SJSA1 (cell line): ENCODE measurements at regions not wholly inside any gene's neighbourhood (a gene's known extent, or its start where the extent isn't known, plus 50 kb on each side); places are given as distances from the start of the nearest gene placed in this dataset.

Experiments
- DNase-seq, 2 experiments: peaks; one replicate each; pipeline ENCODE4 v3.0.0-alpha.2; 2015 to 2020; ENCODE audit warnings: low spot score in 2 of 2, low read depth in 1 of 2
- H3K27ac ChIP-seq: fragments of 250-450 bp; sonication (Bioruptor Pico); 2 replicates; pipeline ENCODE4 v1.5.1; 2020; ENCODE audit warnings: mild to moderate bottlenecking, moderate library complexity
- H3K27me3 ChIP-seq: fragments of 250-450 bp; sonication (Bioruptor Pico); replicated peaks from 2 replicates; pipeline ENCODE4 v1.5.1; 2020; ENCODE audit warnings: mild to moderate bottlenecking, moderate library complexity
- H3K36me3 ChIP-seq: fragments of 250-450 bp; sonication (Bioruptor Pico); 2 replicates; pipeline ENCODE4 v1.5.1; 2020; ENCODE audit warnings: mild to moderate bottlenecking
- H3K4me1 ChIP-seq: fragments of 250-450 bp; sonication (Bioruptor Pico); replicated peaks from 2 replicates; pipeline ENCODE4 v1.6.1; 2021; ENCODE audit warnings: mild to moderate bottlenecking
- H3K4me3 ChIP-seq: fragments of 250-450 bp; sonication (Bioruptor Pico); 2 replicates; pipeline ENCODE4 v1.5.1; 2020; ENCODE audit warnings: mild to moderate bottlenecking
- H3K9me3 ChIP-seq: fragments of 250-450 bp; sonication (Bioruptor Pico); replicated peaks from 2 replicates; pipeline ENCODE4 v1.5.1; 2020; ENCODE audit warnings: mild to moderate bottlenecking

- Histone ChIP-seq H3K27me3 (no peaks in the 10 kb centered on the region), H3K27ac (no peak overlapping the region), H3K4me1 (no peaks in the 10 kb centered on the region), H3K9me3 (no peaks in the 10 kb centered on the region), H3K36me3 (no peaks in the 10 kb centered on the region), H3K4me3 (no peak overlapping the region)
- no peak for DNase-seq
Observed at GRCh38 chr6:66599541-66599940, 892.5 kb upstream of the EYS start.

GRCh38 chr6:66578362-66578761, 871.3 kb upstream of the EYS start:
- Histone ChIP-seq H3K27me3 (no peaks in the 10 kb centered on the region), H3K27ac (no peak overlapping the region), H3K4me1 (no peaks in the 10 kb centered on the region), H3K4me3 (no peak overlapping the region), H3K9me3 (no peaks in the 10 kb centered on the region), H3K36me3 (no peaks in the 10 kb centered on the region)
- no peak for DNase-seq

- no peaks in the 10 kb centered on the region for H3K4me1 ChIP-seq
- H3K4me3 ChIP-seq: no peak overlapping the region
- no peaks in the 10 kb centered on the region for H3K9me3 ChIP-seq
- no peaks in the 10 kb centered on the region for H3K36me3 ChIP-seq
- no peak overlapping the region for H3K27ac ChIP-seq
- DNase-seq: no peak
- H3K27me3 ChIP-seq: no peaks in the 10 kb centered on the region
Observed at GRCh38 chr6:66568271-66568670, 861.2 kb upstream of the EYS start.

GRCh38 chr6:66561479-66561878, 854.5 kb upstream of the EYS start:
- no peak for DNase-seq
- Histone ChIP-seq H3K27ac (no peak overlapping the region), H3K4me3 (no peak overlapping the region), H3K36me3 (no peaks in the 10 kb centered on the region), H3K4me1 (no peaks in the 10 kb centered on the region), H3K27me3 (no peaks in the 10 kb centered on the region), H3K9me3 (no peaks in the 10 kb centered on the region; the same call in 1 of the 2 replicates)

GRCh38 chr6:66558189-66558588, 851.2 kb upstream of the EYS start:
- no peak for DNase-seq
- Histone ChIP-seq H3K27ac (no peak overlapping the region), H3K9me3 (no peaks in the 10 kb centered on the region; the same call in 1 of the 2 replicates), H3K4me3 (no peak overlapping the region), H3K27me3 (no peaks in the 10 kb centered on the region), H3K4me1 (no peaks in the 10 kb centered on the region), H3K36me3 (no peaks in the 10 kb centered on the region)

- no peaks in the 10 kb centered on the region for H3K36me3 ChIP-seq
- peaks cover 3% of the 10 kb centered on the region; the same call in 1 of the 2 replicates for H3K9me3 ChIP-seq
- H3K4me1 ChIP-seq: no peaks in the 10 kb centered on the region
- no peak for DNase-seq
- no peak overlapping the region for H3K27ac ChIP-seq
- H3K4me3 ChIP-seq: no peak overlapping the region
- no peaks in the 10 kb centered on the region for H3K27me3 ChIP-seq
Observed at GRCh38 chr6:66556936-66557335, 849.9 kb upstream of the EYS start.

- no peak for DNase-seq
- H3K9me3 ChIP-seq: peaks cover 3% of the 10 kb centered on the region; the same call in 1 of the 2 replicates
- H3K4me1 ChIP-seq: no peaks in the 10 kb centered on the region
- H3K36me3 ChIP-seq: no peaks in the 10 kb centered on the region
- no peak overlapping the region for H3K4me3 ChIP-seq
- no peaks in the 10 kb centered on the region for H3K27me3 ChIP-seq
- no peak overlapping the region for H3K27ac ChIP-seq
Observed at GRCh38 chr6:66555082-66555481, 848.1 kb upstream of the EYS start.

- no peaks in the 10 kb centered on the region for H3K36me3 ChIP-seq
- H3K4me3 ChIP-seq: no peak overlapping the region
- no peaks in the 10 kb centered on the region for H3K27me3 ChIP-seq
- no peaks in the 10 kb centered on the region for H3K4me1 ChIP-seq
- no peak for DNase-seq
- peaks cover 3% of the 10 kb centered on the region; the same call in 1 of the 2 replicates for H3K9me3 ChIP-seq
- no peak overlapping the region for H3K27ac ChIP-seq
Observed at GRCh38 chr6:66553441-66553840, 846.4 kb upstream of the EYS start.

GRCh38 chr6:66538551-66539135, 831.6 kb upstream of the EYS start:
- H3K27ac ChIP-seq: no peak overlapping the region

GRCh38 chr6:66533921-66534404, 826.9 kb upstream of the EYS start:
- no peaks in the 10 kb centered on the region for H3K27me3 ChIP-seq
- H3K4me3 ChIP-seq: no peak overlapping the region
- no peak overlapping the region for H3K27ac ChIP-seq
- H3K9me3 ChIP-seq: no peaks in the 10 kb centered on the region
- no peaks in the 10 kb centered on the region for H3K36me3 ChIP-seq
- DNase-seq: no peak
- H3K4me1 ChIP-seq: no peaks in the 10 kb centered on the region

More at GRCh38 chr6:66538551-66539135, 831.6 kb upstream of the EYS start:
- no peak for DNase-seq
- Histone ChIP-seq H3K9me3 (no peaks in the 10 kb centered on the region), H3K4me1 (no peaks in the 10 kb centered on the region), H3K4me3 (no peak overlapping the region), H3K27me3 (no peaks in the 10 kb centered on the region), H3K36me3 (no peaks in the 10 kb centered on the region)

- Histone ChIP-seq H3K27me3 (no peaks in the 10 kb centered on the region), H3K4me3 (no peak overlapping the region), H3K9me3 (peaks cover 6% of the 10 kb centered on the region; the same call in 1 of the 2 replicates), H3K4me1 (no peaks in the 10 kb centered on the region), H3K36me3 (no peaks in the 10 kb centered on the region), H3K27ac (no peak overlapping the region)
- no peak for DNase-seq
Observed at GRCh38 chr6:66526061-66526460, 819.0 kb upstream of the EYS start.

GRCh38 chr6:66522864-66523263, 815.8 kb upstream of the EYS start:
- no peaks in the 10 kb centered on the region for H3K4me1 ChIP-seq
- no peaks in the 10 kb centered on the region for H3K27me3 ChIP-seq
- H3K9me3 ChIP-seq: peaks cover 6% of the 10 kb centered on the region; the same call in 1 of the 2 replicates
- H3K4me3 ChIP-seq: no peak overlapping the region
- H3K36me3 ChIP-seq: no peaks in the 10 kb centered on the region
- H3K27ac ChIP-seq: no peak overlapping the region
- DNase-seq: no peak

GRCh38 chr6:66516377-66516776, 809.4 kb upstream of the EYS start:
- no peaks in the 10 kb centered on the region for H3K36me3 ChIP-seq
- 0 out of 2 replicates have a peak, but pooled peaks cover 3% of the 10 kb centered on the region for H3K9me3 ChIP-seq
- H3K4me1 ChIP-seq: no peaks in the 10 kb centered on the region
- no peaks in the 10 kb centered on the region for H3K27me3 ChIP-seq
- H3K27ac ChIP-seq: no peak overlapping the region
- DNase-seq: no peak
- H3K4me3 ChIP-seq: no peak overlapping the region

GRCh38 chr6:66508433-66508832, 801.4 kb upstream of the EYS start:
- H3K27me3 ChIP-seq: no peaks in the 10 kb centered on the region
- H3K27ac ChIP-seq: no peak overlapping the region
- H3K36me3 ChIP-seq: no peaks in the 10 kb centered on the region
- no peak for DNase-seq
- H3K9me3 ChIP-seq: peaks cover 3% of the 10 kb centered on the region; the same call in 1 of the 2 replicates
- H3K4me3 ChIP-seq: no peak overlapping the region
- H3K4me1 ChIP-seq: no peaks in the 10 kb centered on the region

GRCh38 chr6:66499851-66500250, 792.8 kb upstream of the EYS start:
- Histone ChIP-seq H3K4me3 (no peak overlapping the region), H3K27me3 (no peaks in the 10 kb centered on the region), H3K27ac (no peak overlapping the region), H3K4me1 (no peaks in the 10 kb centered on the region), H3K9me3 (no peaks in the 10 kb centered on the region; the same call in 1 of the 2 replicates), H3K36me3 (no peaks in the 10 kb centered on the region)
- DNase-seq: no peak
